ENCODE measurements at regions not wholly inside any gene's neighbourhood (a gene's known extent, or its start where the extent isn't known, plus 50 kb on each side); places are given as distances from the start of the nearest gene placed in this dataset.

DNA sequence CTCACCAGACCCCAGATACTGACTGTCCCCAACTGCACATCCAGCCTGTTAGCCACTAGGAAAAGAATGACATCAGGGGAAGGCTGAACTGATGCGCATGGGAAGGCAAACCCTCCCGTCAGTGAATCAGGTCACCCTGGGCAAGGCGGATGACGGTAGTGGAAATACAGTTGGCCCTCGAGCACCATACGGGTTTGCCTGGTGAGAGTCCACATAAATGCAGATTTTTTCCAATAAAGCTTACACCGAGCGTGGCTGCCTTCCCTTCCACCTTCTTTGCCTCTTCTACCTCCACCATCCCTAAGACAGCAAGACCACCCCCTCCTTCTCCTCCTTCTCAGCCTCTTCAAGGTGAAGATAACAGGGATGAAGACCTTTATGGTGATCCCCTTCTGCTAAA, 236.1 kb upstream of the TNRC6C start:
- FAIRE-seq (no peak), DNase-seq (ENCODE audit: low read depth) (no peak)
- H3K4me3 ChIP-seq (ENCODE audit: low read depth, low read length) = no peak overlapping the region
- TF ChIP-seq, protein P1, sequence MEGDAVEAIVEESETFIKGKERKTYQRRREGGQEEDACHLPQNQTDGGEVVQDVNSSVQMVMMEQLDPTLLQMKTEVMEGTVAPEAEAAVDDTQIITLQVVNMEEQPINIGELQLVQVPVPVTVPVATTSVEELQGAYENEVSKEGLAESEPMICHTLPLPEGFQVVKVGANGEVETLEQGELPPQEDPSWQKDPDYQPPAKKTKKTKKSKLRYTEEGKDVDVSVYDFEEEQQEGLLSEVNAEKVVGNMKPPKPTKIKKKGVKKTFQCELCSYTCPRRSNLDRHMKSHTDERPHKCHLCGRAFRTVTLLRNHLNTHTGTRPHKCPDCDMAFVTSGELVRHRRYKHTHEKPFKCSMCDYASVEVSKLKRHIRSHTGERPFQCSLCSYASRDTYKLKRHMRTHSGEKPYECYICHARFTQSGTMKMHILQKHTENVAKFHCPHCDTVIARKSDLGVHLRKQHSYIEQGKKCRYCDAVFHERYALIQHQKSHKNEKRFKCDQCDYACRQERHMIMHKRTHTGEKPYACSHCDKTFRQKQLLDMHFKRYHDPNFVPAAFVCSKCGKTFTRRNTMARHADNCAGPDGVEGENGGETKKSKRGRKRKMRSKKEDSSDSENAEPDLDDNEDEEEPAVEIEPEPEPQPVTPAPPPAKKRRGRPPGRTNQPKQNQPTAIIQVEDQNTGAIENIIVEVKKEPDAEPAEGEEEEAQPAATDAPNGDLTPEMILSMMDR (IDR thresholded peaks at IDR 0.05; ENCODE audit: insufficient read depth, low read length, severe bottlenecking) = no peak
- no peaks in the 10 kb centered on the region for H3K36me3 ChIP-seq (ENCODE audit: control insufficient read depth, insufficient read depth, low read length)
- H3K27me3 ChIP-seq (ENCODE audit: control insufficient read depth, insufficient read depth, low read length) = no peaks in the 10 kb centered on the region

DNA sequence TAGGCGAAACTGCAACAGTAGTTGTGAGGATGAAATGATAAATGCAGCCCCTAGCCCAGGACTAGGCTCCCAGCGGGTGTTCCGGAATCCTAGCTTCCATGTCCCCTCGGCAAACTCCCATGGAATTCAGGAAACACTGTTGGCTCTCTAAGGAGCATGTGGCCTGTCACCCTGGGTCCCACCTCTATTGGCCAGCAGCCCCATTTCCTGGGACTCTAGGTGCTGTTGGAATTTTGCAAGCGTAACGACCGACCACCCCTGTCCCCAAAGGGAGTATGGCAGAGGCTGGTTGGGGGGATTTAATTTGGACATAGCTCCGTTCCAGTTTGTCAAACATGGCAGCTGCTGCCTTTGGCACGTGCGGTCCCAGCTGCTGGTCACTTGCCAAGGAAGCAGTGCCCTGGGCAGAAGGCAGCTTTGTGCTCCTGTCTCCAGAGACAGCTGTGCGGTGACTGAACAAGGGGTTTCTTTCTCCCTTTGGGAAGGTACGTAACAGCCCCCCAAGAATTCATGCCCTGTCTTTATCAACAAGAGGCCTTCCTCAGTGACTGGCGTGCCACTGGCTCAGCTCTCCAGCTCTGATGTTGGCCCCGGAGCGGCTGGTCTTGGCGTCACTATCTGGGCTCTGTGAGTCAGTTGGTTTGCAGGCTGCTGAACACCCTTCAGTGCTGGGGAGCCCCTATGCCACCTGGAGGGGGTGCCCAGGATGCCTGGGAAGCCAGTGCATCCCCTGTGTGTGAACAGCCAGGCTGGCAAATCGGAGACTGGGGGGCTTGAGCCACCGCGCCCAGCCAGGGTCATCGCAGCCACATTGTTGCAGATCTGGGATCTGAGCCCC, 235.2 kb upstream of the TNRC6C start:
- FAIRE-seq = no peak
- no peaks in the 10 kb centered on the region for H3K36me3 ChIP-seq (ENCODE audit: control insufficient read depth, insufficient read depth, low read length)
- TF ChIP-seq, protein P1 (IDR thresholded peaks at IDR 0.05; ENCODE audit: insufficient read depth, low read length, severe bottlenecking) = no peak
- no peak overlapping the region for H3K4me3 ChIP-seq (ENCODE audit: low read depth, low read length)
- H3K27me3 ChIP-seq (ENCODE audit: control insufficient read depth, insufficient read depth, low read length) = no peaks in the 10 kb centered on the region
- DNase-seq (ENCODE audit: low read depth) = no peak

DNA sequence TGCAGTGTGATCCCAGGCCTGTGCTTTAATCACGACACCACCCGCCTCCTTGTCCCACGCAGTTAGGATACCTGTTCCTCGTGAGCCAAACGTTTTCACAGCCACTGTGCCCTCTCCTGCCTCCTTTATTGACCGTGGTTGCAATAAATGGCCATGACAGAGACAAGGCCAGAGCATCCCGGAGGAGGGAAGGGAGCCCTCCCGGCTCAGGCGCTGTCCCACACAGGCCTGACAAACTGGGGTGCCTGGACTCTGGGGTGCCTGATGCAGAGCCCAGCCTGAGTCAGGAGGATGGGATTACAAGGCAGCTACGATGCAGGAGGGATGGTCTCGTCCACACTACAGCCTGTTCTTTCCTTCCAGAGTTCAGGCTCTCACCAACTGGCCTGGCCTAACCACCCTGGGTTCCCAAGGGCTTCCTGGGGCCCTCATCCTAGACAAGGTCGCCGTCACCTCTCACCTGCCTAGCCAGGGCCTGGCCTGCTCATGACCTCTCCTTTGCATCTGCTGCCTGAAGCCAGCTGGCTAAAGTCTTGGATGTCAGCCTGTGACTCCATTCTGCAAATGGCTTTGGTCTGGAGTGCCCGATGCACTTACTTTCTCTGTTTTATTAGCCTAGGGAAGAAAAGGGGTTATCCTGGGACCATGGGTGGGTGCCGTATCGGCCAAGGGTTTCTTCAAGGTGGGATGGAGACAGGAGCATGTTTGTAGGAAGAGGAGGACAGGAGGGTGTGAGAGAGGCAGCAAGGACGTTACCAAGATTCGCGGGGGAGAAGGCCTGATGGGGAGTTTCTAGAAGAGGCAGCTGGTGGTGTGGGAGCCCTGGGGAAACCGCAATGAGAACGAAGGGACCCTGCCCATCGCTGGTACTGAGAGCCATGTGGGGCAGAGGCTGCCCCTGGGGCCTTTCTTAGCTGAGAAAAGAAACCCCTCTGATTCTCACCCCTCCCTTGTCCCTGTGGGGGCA, 234.3 kb upstream of the TNRC6C start:
- Histone ChIP-seq H3K36me3 (ENCODE audit: control insufficient read depth, insufficient read depth, low read length) (no peaks in the 10 kb centered on the region), H3K4me3 (ENCODE audit: low read depth, low read length) (no peak overlapping the region), H3K27me3 (ENCODE audit: control insufficient read depth, insufficient read depth, low read length) (no peaks in the 10 kb centered on the region)
- TF ChIP-seq, protein P1 (IDR thresholded peaks at IDR 0.05; ENCODE audit: insufficient read depth, low read length, severe bottlenecking) = no peak
- no peak for FAIRE-seq
- no peak for DNase-seq (ENCODE audit: low read depth)

DNA sequence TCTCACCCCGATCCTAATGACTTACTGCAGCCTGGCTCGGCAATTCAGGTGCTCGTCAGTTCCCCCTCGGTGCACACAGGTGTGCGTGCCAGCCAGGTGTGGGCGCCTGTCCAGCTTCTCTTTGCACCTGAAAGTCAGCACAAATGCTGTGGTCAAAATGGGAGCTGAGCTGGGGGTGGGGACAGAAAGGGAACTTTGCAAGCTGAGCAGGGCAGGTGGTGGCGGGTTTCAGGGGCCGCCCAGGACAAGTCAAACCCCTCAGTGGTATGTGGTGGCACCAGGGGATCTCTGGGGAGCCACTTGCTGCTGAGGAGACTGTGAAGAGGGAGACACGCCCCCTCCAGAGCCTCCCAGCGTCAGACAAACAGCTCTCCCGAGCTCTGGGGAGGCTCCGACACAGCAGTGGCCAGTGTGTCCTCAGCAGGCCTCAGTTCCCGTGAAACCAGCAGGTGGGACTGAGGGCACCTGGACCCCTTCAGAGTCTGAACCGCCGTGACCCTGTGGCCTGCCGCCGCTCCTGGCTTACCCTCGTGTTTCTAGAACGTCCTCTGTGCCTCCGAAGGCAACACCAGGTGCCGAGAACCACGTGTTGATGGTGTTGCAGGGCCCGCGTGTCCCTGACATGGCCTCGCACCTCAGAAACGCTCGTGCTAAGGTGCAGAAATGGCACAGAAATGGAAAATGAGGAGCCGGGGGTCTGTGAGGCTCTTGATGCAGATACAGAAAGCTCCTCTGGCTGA, 233.5 kb upstream of the TNRC6C start:
- no peak for DNase-seq (ENCODE audit: low read depth)
- no peaks in the 10 kb centered on the region for H3K36me3 ChIP-seq (ENCODE audit: control insufficient read depth, insufficient read depth, low read length)
- TF ChIP-seq, protein P1 (IDR thresholded peaks at IDR 0.05; ENCODE audit: insufficient read depth, low read length, severe bottlenecking) = no peak
- FAIRE-seq = no peak
- no peak overlapping the region for H3K4me3 ChIP-seq (ENCODE audit: low read depth, low read length)
- H3K27me3 ChIP-seq (ENCODE audit: control insufficient read depth, insufficient read depth, low read length) = no peaks in the 10 kb centered on the region

DNA sequence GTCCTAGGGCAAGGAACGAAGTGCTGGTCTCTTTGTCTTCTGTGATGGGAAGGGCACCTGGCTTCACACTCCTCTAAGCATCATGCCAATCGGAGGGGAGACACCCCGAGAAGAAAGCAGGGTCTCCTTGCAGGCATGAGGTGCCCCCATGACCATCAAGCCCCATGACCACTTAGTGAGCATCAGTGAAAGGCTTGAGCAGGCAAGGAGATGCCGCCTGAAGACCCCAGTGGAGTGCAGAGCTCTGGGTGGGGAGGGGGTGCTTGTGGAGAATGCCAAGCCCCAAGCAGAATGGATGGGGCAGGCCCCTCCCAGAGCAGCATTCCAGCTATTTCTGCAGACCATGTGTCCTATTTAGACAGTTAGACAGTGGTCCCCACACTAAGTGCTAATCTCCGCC, 232.7 kb upstream of the TNRC6C start:
- FAIRE-seq (no peak), DNase-seq (ENCODE audit: low read depth) (no peak)

More for the DNA sequence above, 232.7 kb upstream of the TNRC6C start:
- Histone ChIP-seq H3K4me3 (ENCODE audit: low read depth, low read length) (no peak overlapping the region), H3K36me3 (ENCODE audit: control insufficient read depth, insufficient read depth, low read length) (no peaks in the 10 kb centered on the region), H3K27me3 (ENCODE audit: control insufficient read depth, insufficient read depth, low read length) (no peaks in the 10 kb centered on the region)
- TF ChIP-seq, protein P1 (IDR thresholded peaks at IDR 0.05; ENCODE audit: insufficient read depth, low read length, severe bottlenecking) = no peak

All from bronchial epithelial cell (primary cell).